Neural cell (in vitro differentiated cells): ENCODE measurements at regions not wholly inside any gene's neighbourhood (a gene's known extent, or its start where the extent isn't known, plus 50 kb on each side); places are given as distances from the start of the nearest gene placed in this dataset.

ENCODE experiments used
- H2AFZ ChIP-seq: fragments of 200-600, 300-800 bp; sonication (generic), shearing (Covaris generic); 2 replicates; pipeline ENCODE4 v1.6.0; 2014; ENCODE audit warnings: low read depth, mild to moderate bottlenecking, antibody characterized with exemption, low read length, moderate library complexity
- H3F3A ChIP-seq: fragments of 200-600 bp; shearing (Covaris generic); 2 replicates; pipeline ENCODE4 v1.6.1; 2016; ENCODE audit warnings: mild to moderate bottlenecking, moderate library complexity, mixed read lengths, antibody characterized with exemption, low read length; ENCODE audit not compliant: insufficient read depth, poor library complexity, severe bottlenecking
- H3K27ac ChIP-seq: fragments of 200-600, 300-800 bp; sonication (generic), shearing (Covaris generic); 2 replicates; pipeline ENCODE4 v1.5.1; 2014; ENCODE audit warnings: mild to moderate bottlenecking, low read length, moderate library complexity
- H3K27me3 ChIP-seq: fragments of 300-800, 200-600 bp; sonication (generic), shearing (Covaris generic); 2 replicates; pipeline ENCODE4 v1.6.0; 2014; ENCODE audit warnings: mild to moderate bottlenecking, low read depth, low read length, moderate library complexity; ENCODE audit not compliant: insufficient read depth
- H3K36me3 ChIP-seq: fragments of 300-800, 200-600 bp; sonication (generic), shearing (Covaris generic); 2 replicates; pipeline ENCODE4 v1.5.1; 2014; ENCODE audit warnings: mild to moderate bottlenecking, antibody characterized with exemption, low read length, moderate library complexity; ENCODE audit not compliant: insufficient read depth
- H3K4me2 ChIP-seq: fragments of 300-800, 200-600 bp; sonication (generic), shearing (Covaris generic); 2 replicates; pipeline ENCODE4 v1.6.0; 2014; ENCODE audit warnings: mild to moderate bottlenecking, low read length
- H3K4me3 ChIP-seq: fragments of 300-800, 200-600 bp; sonication (generic), shearing (Covaris generic); 2 replicates; pipeline ENCODE4 v1.5.1; 2014; ENCODE audit warnings: mild to moderate bottlenecking, low read length, moderate library complexity
- H3K79me2 ChIP-seq: fragments of 200-600 bp; shearing (Covaris generic); replicated peaks from 2 replicates; pipeline ENCODE4 v1.6.0; 2014; ENCODE audit warnings: mild to moderate bottlenecking, low read length, moderate library complexity; ENCODE audit not compliant: insufficient read depth
- H3K9ac ChIP-seq: fragments of 300-800, 200-600 bp; sonication (generic), shearing (Covaris generic); 2 replicates; pipeline ENCODE4 v1.6.1; 2016; ENCODE audit warnings: mild to moderate bottlenecking, low read length, mixed read lengths
- H3K9me2 ChIP-seq: fragments of 200-600 bp; shearing (Covaris generic); 2 replicates; pipeline ENCODE4 v1.6.1; 2016; ENCODE audit warnings: mild to moderate bottlenecking, low read length, mixed read lengths; ENCODE audit not compliant: insufficient read depth
- H3K9me3 ChIP-seq: fragments of 200-600, 300-800 bp; sonication (generic), shearing (Covaris generic); 2 replicates; pipeline ENCODE4 v1.6.1; 2016; ENCODE audit warnings: mild to moderate bottlenecking, mixed run types, low read length, moderate library complexity, mixed read lengths
- H4K20me1 ChIP-seq: fragments of 200-600 bp; shearing (Covaris generic); 2 replicates; pipeline ENCODE4 v1.6.1; 2016; ENCODE audit warnings: mild to moderate bottlenecking, mixed run types; ENCODE audit not compliant: insufficient read depth
- CTCF ChIP-seq: fragments of 450-650 bp; IDR thresholded peaks from 2 replicates; pipeline ENCODE4 v1.5.1; 2014; ENCODE audit warnings: antibody characterized with exemption, mild to moderate bottlenecking, moderate library complexity; ENCODE audit not compliant: poor library complexity, severe bottlenecking
- EP300 ChIP-seq: fragments of 450-650 bp; conservative IDR thresholded peaks from 2 replicates; pipeline ENCODE4 v1.6.1; 2014; ENCODE audit warnings: antibody characterized with exemption, mild to moderate bottlenecking, moderate library complexity; ENCODE audit not compliant: poor library complexity, severe bottlenecking
- EZH2 ChIP-seq: fragments of 200-600, 300-800 bp; shearing (Covaris generic), sonication (generic); IDR thresholded peaks from 2 replicates; pipeline ENCODE4 v1.6.1; 2014; ENCODE audit warnings: antibody characterized with exemption, low read length, borderline replicate concordance, mild to moderate bottlenecking; ENCODE audit not compliant: insufficient read depth, poor library complexity, severe bottlenecking
- MXI1 ChIP-seq: fragments of 450-650 bp; conservative IDR thresholded peaks from 2 replicates; pipeline ENCODE4 v1.6.1; 2014; ENCODE audit warnings: antibody characterized with exemption, mild to moderate bottlenecking; ENCODE audit not compliant: poor library complexity, severe bottlenecking
- POLR2AphosphoS5 ChIP-seq: IDR thresholded peaks from 2 replicates; pipeline ENCODE4 v1.6.1; 2012
- RAD21 ChIP-seq: fragments of 450-650 bp; conservative IDR thresholded peaks from 2 replicates; pipeline ENCODE4 v1.6.1; 2014; ENCODE audit warnings: antibody characterized with exemption, mild to moderate bottlenecking, moderate library complexity
- SMC3 ChIP-seq: fragments of 450-650 bp; conservative IDR thresholded peaks from 2 replicates; pipeline ENCODE4 v1.6.1; 2014; ENCODE audit warnings: antibody characterized with exemption, mild to moderate bottlenecking, moderate library complexity; ENCODE audit not compliant: poor library complexity
- TAF1 ChIP-seq: IDR thresholded peaks from 2 replicates; pipeline ENCODE4 v1.6.1; 2012; ENCODE audit warnings: low read depth
- TF ChIP-seq, protein P1 (sequence below): IDR thresholded peaks from 2 replicates; pipeline ENCODE4 v1.6.1; 2012; ENCODE audit warnings: borderline replicate concordance

GRCh38 chr3:18716101-18716500 is 291.0 kb upstream of the SATB1 start:
- Histone ChIP-seq H3K79me2 (no peaks in the 10 kb centered on the region), H2AFZ (no peak overlapping the region), H3K9ac (no peak overlapping the region), H3K4me2 (no peak overlapping the region), H3K36me3 (no peaks in the 10 kb centered on the region), H3K4me3 (no peak overlapping the region), H4K20me1 (no peaks in the 10 kb centered on the region), H3K9me3 (no peaks in the 10 kb centered on the region), H3K27ac (no peak overlapping the region), H3F3A (no peaks in the 10 kb centered on the region), H3K9me2 (no peaks in the 10 kb centered on the region), H3K27me3 (no peaks in the 10 kb centered on the region)
- TF ChIP-seq SMC3 = no peak
- no peak for TF ChIP-seq EZH2
- TF ChIP-seq EP300 = no peak
- TF ChIP-seq, protein P1, sequence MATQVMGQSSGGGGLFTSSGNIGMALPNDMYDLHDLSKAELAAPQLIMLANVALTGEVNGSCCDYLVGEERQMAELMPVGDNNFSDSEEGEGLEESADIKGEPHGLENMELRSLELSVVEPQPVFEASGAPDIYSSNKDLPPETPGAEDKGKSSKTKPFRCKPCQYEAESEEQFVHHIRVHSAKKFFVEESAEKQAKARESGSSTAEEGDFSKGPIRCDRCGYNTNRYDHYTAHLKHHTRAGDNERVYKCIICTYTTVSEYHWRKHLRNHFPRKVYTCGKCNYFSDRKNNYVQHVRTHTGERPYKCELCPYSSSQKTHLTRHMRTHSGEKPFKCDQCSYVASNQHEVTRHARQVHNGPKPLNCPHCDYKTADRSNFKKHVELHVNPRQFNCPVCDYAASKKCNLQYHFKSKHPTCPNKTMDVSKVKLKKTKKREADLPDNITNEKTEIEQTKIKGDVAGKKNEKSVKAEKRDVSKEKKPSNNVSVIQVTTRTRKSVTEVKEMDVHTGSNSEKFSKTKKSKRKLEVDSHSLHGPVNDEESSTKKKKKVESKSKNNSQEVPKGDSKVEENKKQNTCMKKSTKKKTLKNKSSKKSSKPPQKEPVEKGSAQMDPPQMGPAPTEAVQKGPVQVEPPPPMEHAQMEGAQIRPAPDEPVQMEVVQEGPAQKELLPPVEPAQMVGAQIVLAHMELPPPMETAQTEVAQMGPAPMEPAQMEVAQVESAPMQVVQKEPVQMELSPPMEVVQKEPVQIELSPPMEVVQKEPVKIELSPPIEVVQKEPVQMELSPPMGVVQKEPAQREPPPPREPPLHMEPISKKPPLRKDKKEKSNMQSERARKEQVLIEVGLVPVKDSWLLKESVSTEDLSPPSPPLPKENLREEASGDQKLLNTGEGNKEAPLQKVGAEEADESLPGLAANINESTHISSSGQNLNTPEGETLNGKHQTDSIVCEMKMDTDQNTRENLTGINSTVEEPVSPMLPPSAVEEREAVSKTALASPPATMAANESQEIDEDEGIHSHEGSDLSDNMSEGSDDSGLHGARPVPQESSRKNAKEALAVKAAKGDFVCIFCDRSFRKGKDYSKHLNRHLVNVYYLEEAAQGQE = no peak
- TF ChIP-seq POLR2AphosphoS5 = no peak
- no peak for TF ChIP-seq RAD21
- TF ChIP-seq MXI1 = no peak
- no peak for TF ChIP-seq CTCF
- no peak for TF ChIP-seq TAF1

- no peak overlapping the region for H3K4me2 ChIP-seq
- H3K36me3 ChIP-seq = no peaks in the 10 kb centered on the region
- H3K4me3 ChIP-seq = no peak overlapping the region
- no peak overlapping the region for H3K9ac ChIP-seq
- H3K27ac ChIP-seq = no peak overlapping the region
- no peaks in the 10 kb centered on the region for H4K20me1 ChIP-seq
- no peak overlapping the region for H2AFZ ChIP-seq
- no peaks in the 10 kb centered on the region for H3K27me3 ChIP-seq
- H3K9me2 ChIP-seq = no peaks in the 10 kb centered on the region
- no peaks in the 10 kb centered on the region for H3K79me2 ChIP-seq
- TF ChIP-seq POLR2AphosphoS5 (no peak), MXI1 (no peak), EZH2 (no peak), SMC3 (no peak), CTCF (no peak)
- TF ChIP-seq, protein P1 = no peak
- no peaks in the 10 kb centered on the region for H3F3A ChIP-seq
- no peaks in the 10 kb centered on the region for H3K9me3 ChIP-seq
Measured at GRCh38 chr3:18715208-18715607, 290.1 kb upstream of the SATB1 start.
